GM18909 (cell line): ENCODE measurements at regions not wholly inside any gene's neighbourhood (a gene's known extent, or its start where the extent isn't known, plus 50 kb on each side); places are given as distances from the start of the nearest gene placed in this dataset.
"Not testable (repeated sequence)": the region's sequence is repeated elsewhere in the genome, so short reads cannot be mapped to it uniquely, and the experiment has no call there.

Experiments used
- ATAC-seq: cut with Tn5 transposase; IDR thresholded peaks from one replicate; pipeline ENCODE4 v1.9.1; 2021; ENCODE audit warnings: mild to moderate bottlenecking; ENCODE audit not compliant: unreplicated experiment, poor library complexity

DNA sequence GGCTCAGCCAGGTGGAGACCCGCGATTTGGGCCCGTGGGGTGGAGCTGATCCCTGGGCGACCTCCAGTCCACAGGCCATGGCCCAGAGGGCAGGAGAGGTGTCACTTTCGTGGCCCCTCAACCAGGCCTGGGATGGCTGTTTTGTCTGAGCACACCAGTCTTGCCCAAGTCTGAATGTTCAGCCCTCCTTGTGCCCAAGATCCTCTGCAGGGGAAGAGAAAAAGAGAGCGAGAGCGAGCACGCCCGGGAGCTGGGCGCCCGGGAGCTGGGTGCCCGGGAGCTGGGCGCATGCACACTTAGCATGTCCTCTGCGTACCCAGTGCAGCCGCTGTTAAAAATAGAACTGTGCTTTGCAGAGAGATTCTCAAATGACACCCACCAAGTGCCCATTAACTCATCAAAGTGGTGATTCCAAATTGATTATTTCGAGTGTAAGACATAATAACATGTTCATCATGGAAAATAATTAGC lies 403.3 kb upstream of the TNRC6C start:
- ATAC-seq = no peak

DNA sequence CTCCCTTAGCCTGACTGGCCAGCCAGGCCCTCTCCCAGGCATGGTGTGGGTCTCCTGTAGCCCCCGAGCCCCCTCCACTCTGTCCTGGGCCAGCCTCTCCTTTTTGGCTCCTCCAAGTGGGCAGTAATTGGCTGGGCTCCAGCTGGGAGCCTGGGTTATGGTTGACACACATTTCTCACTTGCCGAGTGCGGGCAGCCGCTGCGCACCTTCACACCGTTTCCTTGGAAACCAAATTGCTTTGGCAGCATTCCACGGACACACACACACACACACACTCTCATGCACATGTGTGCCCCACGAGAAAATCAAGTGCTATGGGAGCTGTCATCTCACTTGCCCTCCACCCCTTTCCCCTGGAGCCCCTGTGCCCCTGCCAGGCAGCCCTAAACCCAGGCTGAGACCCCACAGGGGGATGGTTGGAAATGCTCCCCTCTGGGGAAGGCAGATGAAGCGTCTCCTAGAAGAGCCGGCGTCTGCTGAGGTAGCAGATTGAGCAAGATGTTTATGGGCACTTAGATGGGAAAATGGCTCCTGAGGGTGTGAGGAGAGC lies 402.7 kb upstream of the TNRC6C start:
- ATAC-seq = no peak

DNA sequence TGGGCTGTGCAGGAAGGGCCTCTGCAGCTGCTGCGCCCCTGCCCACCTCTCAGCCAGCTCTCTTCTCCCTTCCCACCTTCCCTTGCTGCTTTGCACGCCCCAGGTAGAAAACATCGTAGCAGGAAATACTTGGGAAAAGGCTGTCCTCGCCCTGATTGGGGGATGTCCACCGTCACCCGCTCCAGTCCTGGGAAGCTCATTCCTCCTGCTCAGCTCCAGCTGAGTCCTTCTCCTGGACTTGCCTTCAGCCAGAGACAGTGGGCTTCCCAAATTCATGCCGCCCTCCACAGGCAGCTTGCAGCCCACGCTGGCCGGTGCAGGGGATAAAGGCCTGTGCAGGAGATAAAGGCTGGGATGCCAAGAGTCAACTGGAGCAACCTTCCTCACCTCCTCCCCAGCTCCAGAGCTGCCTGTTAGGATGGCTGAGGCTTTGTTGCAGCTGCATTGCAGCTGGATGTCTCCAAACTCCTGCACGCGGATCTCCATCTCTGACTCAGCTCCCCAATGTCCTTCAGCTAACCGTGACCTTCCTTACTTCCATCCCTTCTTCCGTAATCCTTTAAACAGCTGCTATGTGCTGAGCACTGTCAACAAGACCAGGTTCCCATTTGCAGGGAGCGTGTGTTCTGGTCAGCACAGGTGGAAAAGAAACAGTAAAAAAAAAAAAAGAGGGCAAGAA lies 402.0 kb upstream of the TNRC6C start:
- ATAC-seq = no peak

DNA sequence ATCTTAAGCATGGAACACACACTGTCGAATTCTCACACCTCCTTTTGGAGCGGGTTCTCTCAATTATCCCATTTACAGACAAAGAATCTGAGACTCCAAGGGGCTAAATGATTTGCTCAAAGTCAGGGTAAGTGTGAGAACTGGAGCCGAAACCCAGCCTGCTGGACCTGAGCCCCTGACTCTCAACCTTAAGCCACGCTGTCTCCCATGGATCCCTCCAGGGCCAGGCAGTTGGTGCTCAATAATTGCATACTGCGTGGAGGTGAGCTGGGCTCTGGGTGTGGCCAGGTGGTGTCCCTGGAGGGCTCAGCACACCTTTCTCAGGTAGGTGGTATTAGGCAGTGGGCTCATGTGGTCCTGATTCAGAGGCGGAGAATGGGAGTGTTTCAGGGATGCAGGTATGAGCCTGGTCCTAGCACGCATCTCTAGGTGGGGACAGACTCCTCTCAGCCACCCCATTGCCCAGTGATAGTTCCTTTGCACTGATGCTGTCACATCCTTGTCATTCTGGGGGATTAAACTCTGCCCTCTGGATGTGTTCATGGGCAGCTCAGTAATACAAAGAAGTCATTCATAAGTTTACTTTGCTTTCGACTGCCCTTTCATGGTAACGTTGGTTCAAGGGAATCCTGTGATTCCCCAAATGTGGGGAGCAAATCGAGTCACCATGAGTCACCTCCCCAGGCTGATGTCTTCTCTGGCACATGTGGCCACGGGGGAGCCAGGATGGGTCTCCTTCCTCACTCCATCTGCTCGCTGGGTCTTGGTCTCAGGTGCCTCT lies 399.5 kb upstream of the TNRC6C start:
- no peak for ATAC-seq

DNA sequence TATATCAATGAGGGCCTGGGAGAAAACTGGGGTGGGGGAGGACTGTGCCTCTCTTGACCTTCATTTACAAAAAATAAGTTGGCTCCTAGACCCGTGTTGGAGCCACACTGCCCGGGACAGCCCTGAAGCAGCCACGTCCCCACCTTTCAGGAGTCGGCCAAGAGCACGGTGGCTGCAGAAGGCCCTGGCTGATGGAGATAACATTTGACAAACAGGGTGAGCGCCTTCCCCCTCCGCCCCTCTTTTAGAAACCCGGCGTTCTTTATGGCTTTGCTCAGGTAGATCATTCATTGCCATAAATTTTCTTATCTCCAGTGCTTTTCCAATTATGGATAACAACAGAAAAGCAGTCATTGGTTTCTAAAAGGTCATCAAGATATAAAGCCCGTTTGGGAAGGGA lies 398.1 kb upstream of the TNRC6C start:
- ATAC-seq = no peak

DNA sequence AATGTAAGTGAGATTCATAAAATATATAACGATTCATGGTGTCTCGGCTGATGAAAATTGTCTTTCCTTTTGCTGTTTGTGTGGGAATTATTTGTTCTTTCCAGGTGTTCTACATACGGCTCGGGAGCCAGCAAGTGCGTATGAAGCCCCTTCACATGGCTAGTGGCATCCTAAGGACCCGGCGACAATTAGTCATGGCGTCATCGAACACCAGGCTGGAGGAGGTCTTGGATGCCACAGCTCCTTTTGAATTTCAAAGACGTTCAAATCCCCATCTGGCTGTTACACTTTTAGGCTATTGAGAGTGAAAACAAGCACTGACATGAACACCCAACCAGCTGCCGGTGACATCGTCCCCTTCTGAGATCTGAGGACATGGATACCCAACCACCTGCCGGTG lies 397.7 kb upstream of the TNRC6C start:
- no peak for ATAC-seq

DNA sequence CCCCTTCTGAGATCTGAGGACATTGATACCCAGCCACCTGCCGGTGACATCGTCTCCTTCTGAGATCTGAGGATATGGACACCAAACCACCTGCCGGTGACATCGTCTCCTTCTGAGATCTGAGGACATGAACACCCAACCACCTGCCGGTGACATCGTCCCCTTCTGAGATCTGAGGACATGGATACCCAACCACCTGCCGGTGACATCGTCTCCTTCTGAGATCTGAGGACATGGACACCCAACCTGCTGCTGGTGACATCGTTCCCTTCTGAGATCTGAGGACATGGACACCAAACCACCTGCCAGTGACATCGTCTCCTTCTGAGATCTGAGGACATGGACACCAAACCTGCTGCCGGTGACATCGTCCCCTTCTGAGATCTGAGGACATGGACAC lies 396.1 kb upstream of the TNRC6C start:
- not testable (repeated sequence) for ATAC-seq

DNA sequence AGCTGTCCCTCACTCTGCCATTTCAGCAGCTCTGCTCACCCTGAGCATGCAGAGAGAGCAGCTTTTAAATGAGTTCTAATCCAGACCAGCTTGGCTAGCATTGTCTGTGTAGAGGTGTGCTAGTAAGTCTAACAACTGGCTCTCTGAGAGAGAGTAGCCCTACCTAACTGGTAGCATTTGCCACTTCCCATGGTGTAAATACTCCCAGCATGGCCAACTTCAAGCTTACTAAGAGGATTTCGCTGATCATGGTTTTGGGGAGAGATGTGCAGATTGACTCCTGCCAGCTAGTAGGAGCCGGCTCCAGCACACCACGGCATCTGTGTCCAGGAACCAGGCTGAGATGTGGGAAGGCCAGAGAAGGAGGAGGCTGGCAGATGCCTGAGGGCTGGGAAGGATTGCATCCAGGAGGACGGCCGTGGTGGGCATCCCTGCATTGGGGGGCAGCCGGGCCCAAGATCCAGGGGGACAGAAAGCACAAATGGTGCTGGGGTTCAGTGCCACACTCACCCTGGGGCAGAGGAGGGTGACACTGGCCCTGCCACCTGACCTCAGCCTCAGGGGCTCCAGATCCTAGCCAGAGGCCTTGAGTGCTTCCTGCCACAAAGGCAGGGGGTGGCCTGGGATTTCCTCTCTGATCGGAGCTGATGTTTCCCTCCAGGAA lies 394.9 kb upstream of the TNRC6C start:
- no peak for ATAC-seq

DNA sequence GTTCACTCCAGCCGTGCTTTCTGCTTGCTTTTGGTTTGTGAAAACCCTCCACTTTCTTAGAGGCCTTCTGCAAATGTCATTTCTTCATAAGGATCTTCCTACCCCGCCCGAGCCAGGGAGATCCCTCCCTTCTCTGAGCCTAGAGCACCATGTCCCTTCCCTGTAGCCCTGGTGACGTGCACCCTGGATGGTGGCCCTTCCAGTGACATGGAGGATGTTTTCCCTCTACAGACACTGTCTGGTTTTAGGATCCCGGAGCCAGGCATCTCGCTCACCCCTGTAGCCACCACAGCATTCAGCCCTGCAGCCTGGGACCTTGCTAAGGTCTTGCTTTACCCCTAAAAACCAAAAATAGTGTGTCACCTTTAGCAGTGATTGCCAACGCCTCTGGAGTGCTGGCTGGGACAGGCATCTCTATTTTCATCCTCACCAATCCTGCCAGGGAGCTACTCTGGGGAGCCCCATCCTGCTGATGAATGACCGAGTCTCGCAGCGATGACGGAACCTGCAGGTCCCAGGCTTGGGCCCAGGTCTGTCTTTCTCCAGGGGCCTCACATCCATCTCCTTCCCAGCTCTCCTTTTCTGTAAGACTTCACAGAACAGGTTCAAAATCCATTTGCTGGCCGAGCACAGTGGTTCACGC lies 394.1 kb upstream of the TNRC6C start:
- no peak for ATAC-seq

DNA sequence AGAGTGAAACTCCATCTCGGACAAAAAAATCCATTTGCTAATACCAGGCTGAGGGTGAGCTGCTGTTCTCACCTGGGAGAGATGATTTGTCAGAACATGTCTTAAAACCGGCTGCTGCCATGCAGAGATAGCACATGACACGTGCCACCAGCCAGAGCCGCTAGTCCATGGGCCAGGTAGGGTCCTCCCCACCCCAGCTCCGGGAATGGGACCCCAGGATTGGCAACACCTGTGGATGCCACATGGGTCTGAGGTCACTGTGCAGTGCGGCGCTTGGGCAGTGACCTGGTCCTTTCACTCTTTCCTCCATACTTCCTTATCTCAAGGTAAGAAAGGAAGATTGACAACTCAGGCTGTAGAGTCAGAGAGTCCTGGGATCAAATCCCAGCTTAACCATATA lies 393.3 kb upstream of the TNRC6C start:
- ATAC-seq = no peak

DNA sequence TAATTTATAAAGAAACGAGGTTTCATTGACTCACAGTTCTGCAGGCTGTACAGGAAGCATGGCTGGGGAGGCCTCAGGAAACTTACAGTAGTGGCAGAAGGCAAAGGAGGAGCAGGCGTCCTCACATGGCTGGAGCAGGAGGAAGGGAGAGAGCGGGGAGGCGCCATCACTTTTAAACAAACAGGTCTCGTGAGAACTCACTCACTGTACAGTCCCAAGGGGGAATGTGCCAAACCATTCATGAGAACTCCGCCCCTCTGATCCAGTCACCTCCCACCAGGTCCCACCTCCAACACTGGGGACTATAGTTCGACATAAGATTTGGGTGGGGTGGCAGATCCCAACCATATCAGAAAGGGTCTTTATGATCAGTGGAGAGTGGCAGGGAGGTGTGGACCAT lies 392.4 kb upstream of the TNRC6C start:
- no peak for ATAC-seq

DNA sequence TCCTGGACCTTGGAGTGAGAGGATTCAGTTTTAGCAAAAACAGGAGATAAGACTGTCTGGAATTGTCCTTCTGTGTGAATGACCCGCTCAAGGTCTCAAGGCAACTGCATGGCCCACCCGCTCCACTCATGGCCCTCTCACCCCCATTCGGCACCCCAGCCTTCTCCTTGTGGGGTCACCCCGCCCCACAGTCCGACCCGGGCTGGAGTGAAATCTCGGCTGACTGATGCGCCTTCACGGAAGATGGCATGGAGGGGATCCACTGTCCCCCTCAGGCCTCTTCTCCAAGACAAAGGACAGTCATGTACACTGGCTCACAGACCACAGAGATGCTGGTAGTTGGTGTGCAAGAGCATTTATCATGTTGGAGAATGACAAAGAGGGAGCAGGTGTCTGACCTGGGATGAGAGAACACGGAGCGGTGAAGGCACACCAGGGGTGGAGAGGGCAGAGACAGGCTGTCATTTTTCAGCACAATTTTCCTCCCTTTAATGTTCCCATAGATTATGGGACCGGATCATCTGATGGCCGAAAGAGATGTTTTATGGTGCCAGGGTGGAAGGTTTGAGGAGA lies 391.9 kb upstream of the TNRC6C start:
- no peak for ATAC-seq

DNA sequence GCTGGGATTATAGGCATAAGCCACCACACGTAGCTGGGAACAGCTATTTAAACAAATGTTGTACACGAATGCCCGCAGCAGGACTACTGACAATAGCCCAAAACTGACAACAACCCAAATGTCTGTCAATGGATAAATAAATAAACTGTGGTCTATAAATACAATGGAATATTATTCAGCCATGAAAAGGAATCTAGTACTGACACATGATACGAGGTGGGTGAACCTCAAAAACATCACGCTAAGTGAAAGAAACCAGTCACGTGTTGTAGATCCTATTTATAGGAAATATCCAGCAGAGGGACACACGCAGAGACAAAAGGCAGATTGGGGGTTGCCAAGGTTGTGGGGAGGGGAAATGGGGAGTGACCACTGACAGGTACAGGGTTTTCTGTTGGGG lies 390.0 kb upstream of the TNRC6C start:
- ATAC-seq = no peak

DNA sequence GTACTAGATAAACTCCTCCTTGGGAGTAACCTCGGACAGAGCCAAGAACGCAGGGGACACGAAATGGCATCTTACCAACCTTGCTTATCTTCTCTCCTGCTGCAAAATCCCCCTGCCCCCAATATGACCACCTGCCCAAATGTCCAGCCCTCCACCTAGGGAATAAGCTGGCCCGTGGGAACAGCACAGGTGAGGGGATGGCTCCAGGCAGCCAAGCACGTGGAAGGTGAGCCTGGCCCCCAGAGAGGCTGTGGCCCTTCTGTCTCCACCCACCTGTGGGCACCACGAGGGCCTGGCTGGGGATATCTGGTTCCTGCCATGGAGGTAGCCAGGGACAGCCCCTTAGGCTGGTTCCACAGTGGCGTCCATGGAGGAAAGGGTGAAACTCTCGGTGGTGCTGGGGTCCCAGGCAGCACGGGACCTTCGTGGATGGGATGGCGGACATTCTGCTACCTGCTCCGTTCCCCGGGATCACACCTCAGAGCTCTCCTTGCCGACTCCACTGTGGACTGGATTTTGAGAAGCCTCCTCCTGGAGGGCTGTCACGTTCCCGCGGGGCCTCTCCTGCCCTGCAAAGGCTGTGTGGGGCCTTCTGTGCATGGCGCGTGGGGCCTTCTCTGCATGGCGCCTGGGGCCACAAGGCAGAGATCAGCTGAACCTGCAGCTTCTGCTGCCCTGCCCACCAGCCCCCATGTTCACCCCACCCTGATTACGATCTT lies 388.5 kb upstream of the TNRC6C start:
- no peak for ATAC-seq

DNA sequence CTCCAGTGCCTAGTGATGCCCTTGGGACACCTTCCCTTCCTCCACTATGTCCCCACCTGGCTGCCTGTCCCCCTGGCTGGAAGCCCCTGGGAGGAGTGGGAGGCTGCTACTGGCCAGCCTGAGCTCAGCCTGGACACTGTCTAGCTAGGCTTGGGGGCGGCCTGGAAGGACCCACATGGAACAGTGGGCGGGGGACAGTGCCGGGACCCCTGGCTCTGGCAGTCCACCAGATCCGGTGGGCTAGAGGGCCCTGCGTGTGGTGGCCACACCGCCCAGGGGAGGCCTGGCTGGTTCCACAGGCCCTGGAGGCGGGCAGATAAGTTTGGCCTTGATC lies 388.0 kb upstream of the TNRC6C start:
- no peak for ATAC-seq

DNA sequence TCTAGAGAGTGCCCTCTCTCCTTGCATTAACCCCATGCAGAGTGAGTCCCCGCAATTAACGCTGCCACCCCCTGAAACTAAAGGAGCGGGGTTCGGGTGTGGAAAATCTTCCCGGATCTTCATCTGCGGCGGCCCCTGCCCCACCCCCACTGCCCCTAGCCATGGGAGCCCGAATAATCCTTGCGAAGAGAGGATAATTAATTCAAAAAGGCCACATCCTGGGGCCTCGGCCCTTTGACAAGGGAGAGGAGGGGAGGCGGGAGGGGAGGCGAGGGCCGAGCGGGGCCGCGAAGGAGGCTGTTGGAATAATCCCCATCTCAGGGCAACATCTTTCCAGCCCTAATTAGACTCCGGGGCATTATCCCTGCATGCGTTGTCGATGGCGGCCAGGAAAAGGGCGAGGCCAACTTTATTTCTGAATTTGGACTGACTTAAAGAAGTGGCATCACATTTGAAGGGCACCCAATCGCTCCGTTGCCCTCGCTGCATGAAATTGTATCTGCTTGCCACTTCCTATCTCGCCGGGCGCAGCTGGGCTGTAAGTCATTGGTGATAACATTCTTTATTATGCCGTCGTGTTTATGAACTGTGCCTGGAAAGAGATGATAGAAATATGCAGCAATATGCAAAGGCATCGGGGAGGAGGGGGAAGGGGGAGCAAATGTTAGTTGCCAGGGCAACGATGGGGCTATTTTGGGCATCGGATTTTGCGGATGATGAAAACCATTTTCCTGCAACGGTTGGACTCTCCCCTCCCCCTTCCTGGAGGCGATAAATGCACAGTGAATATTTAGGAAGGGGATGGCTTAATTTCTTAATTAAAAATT lies 387.1 kb upstream of the TNRC6C start:
- ATAC-seq = no peak

DNA sequence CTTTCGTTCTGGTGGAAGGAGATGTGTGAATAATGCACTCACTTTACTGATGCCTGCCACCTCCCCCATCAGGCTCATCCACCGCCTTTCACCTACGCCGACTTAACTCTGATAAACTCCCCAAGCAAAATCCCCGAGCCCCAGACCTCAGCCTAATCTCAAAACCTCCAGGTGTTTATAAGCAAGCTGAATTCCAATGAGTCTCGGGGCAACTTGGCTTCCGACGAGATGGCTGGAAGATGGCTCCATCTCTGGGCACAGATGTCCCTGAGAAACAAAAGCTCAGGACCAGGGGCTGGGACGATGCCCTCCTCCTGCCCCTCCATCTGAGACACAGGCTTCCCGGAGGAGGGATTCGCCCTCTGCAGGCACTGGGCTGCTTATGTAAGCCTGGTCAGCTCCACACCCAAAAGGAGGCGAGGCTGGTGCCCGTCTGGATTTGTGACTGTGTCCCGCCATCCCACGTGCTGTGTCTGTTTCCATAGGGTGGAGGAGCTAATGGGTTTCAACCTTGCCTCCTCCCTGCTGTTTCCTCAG lies 386.4 kb upstream of the TNRC6C start:
- ATAC-seq = no peak

DNA sequence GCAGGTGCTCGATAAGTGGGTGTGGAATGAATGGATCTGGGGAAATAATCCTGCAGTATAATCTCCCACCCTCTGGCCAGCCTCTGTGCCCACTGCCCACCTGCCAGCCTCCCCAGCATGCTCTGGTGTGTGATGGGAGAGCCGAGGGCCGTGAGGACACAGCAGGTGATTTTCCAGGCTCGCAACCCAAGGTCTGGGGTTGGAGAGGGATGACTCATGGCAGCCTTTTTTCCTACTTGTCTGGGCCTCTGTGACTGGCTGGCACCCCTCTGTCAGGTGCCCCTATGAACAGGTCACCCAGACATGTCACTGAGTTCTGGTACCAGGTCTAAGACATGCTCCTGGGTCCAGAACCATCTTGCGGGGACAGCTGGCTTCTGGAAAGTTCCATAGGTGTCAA lies 385.7 kb upstream of the TNRC6C start:
- ATAC-seq = no peak

DNA sequence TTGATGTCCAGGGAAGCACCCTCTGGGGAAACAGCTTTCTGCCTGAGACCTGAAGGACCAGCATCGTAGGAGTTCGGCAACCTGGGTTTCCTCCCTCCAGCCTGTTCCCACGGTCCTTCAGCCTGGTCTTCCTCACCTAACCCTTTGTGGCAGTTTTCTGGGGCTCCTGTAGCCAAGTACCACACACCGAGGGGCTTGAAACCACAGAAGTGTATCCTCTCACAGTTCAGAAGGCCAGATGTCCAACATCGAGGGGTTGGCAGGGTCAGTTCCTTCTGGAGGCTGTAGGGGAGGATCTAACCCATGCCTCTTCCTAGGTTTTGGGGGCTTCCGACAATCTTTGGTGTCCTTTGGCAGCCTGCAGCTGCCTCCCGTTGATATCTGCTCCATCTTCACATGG lies 381.0 kb upstream of the TNRC6C start:
- no peak for ATAC-seq
